ENCODE measurements at regions not wholly inside any gene's neighbourhood (a gene's known extent, or its start where the extent isn't known, plus 50 kb on each side); places are given as distances from the start of the nearest gene placed in this dataset.

DNA sequence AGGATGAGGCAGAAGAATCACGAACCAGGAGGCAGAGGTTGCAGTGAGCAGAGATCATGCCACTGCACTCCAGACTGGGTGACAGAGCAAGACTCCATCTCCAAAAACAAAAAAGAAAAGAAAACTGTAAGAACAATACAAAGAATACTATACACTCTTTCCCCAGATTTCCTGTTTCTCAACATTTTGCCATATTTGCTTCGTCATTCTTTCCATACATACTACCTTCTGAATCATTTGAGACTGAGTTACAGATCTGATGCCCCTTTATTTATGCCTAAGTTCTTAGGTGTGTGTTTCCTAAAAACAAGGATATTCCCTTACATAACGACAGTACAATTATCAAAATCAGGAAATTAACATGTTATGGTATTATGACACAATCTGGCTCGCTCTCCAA lies 168.4 kb upstream of the CELF2 start:
- intact Hi-C loops (cut with micrococcal nuclease; ENCODE audit: unreplicated experiment) = no loop called here
- Mint-ChIP-seq H3K27me3 (ENCODE audit: insufficient read depth, unreplicated experiment) (peaks cover 16% of the 10 kb centered on the region), H3K4me3 (ENCODE audit: unreplicated experiment) (no peak overlapping the region), H3K27ac (ENCODE audit: unreplicated experiment) (no peak overlapping the region), H3K4me1 (ENCODE audit: low read depth, unreplicated experiment) (no peaks in the 10 kb centered on the region), H3K36me3 (ENCODE audit: insufficient read depth, unreplicated experiment) (no peaks in the 10 kb centered on the region), H3K9me3 (ENCODE audit: unreplicated experiment) (no peaks in the 10 kb centered on the region)
- no peak for DNase-seq
- no peaks in the 10 kb centered on the region for H3K4me1 ChIP-seq
- H3K4me3 ChIP-seq (ENCODE audit: low read depth, low read length) = no peak overlapping the region
- TF ChIP-seq, protein P1, sequence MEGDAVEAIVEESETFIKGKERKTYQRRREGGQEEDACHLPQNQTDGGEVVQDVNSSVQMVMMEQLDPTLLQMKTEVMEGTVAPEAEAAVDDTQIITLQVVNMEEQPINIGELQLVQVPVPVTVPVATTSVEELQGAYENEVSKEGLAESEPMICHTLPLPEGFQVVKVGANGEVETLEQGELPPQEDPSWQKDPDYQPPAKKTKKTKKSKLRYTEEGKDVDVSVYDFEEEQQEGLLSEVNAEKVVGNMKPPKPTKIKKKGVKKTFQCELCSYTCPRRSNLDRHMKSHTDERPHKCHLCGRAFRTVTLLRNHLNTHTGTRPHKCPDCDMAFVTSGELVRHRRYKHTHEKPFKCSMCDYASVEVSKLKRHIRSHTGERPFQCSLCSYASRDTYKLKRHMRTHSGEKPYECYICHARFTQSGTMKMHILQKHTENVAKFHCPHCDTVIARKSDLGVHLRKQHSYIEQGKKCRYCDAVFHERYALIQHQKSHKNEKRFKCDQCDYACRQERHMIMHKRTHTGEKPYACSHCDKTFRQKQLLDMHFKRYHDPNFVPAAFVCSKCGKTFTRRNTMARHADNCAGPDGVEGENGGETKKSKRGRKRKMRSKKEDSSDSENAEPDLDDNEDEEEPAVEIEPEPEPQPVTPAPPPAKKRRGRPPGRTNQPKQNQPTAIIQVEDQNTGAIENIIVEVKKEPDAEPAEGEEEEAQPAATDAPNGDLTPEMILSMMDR (IDR thresholded peaks at IDR 0.05; ENCODE audit: insufficient read depth in 1 of 2, low read depth in 1 of 2, low read length in 1 of 2, severe bottlenecking in 1 of 2, unreplicated experiment in 1 of 2) = no peak
- H3K36me3 ChIP-seq (ENCODE audit: control insufficient read depth, insufficient read depth, low read length) = no peaks in the 10 kb centered on the region
- BruUV-seq (replicated peaks) = no TSS peak
- H3K9me3 ChIP-seq = no peaks in the 10 kb centered on the region
- ChIA-PET CTCF (no interaction called here), POLR2A (no interaction called here)
- H3K27me3 ChIP-seq (replicated peaks; ENCODE audit: control insufficient read depth, insufficient read depth, low read length) = no peaks in the 10 kb centered on the region

DNA sequence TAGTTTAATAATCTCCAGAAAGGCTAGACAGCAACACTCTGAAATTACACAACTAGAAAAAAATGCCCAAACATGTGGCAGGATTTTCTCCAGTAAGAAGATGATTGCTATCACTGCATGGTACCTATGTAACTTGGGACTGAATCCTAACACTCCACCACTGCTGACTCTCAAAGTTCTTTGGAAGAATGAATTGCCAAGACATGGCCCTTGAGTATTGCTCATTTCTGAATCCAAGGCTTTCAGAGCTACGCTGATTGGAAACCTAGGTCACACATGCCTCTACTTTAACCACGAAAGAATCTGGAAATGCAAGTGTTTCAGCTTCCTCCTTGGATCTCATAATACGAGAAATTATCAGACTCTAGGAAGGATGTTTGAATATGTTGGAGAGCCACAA lies 167.5 kb upstream of the CELF2 start:
- Mint-ChIP-seq H3K4me1 (ENCODE audit: low read depth, unreplicated experiment) (no peaks in the 10 kb centered on the region), H3K27me3 (ENCODE audit: insufficient read depth, unreplicated experiment) (peaks cover 13% of the 10 kb centered on the region), H3K27ac (ENCODE audit: unreplicated experiment) (no peak overlapping the region), H3K36me3 (ENCODE audit: insufficient read depth, unreplicated experiment) (no peaks in the 10 kb centered on the region), H3K4me3 (ENCODE audit: unreplicated experiment) (no peak overlapping the region), H3K9me3 (ENCODE audit: unreplicated experiment) (no peaks in the 10 kb centered on the region)
- Histone ChIP-seq H3K4me1 (no peaks in the 10 kb centered on the region), H3K4me3 (ENCODE audit: low read depth, low read length) (no peak overlapping the region), H3K36me3 (ENCODE audit: control insufficient read depth, insufficient read depth, low read length) (no peaks in the 10 kb centered on the region), H3K9me3 (no peaks in the 10 kb centered on the region), H3K27me3 (replicated peaks; ENCODE audit: control insufficient read depth, insufficient read depth, low read length) (no peaks in the 10 kb centered on the region)
- POLR2A ChIA-PET = no interaction called here
- no TSS peak for BruUV-seq (replicated peaks)
- intact Hi-C loops (cut with micrococcal nuclease; ENCODE audit: unreplicated experiment) = no loop called here
- TF ChIP-seq, protein P1 (IDR thresholded peaks at IDR 0.05; ENCODE audit: insufficient read depth in 1 of 2, low read depth in 1 of 2, low read length in 1 of 2, severe bottlenecking in 1 of 2, unreplicated experiment in 1 of 2) = no peak
- DNase-seq = no peak
- CTCF ChIA-PET = no interaction called here

DNA sequence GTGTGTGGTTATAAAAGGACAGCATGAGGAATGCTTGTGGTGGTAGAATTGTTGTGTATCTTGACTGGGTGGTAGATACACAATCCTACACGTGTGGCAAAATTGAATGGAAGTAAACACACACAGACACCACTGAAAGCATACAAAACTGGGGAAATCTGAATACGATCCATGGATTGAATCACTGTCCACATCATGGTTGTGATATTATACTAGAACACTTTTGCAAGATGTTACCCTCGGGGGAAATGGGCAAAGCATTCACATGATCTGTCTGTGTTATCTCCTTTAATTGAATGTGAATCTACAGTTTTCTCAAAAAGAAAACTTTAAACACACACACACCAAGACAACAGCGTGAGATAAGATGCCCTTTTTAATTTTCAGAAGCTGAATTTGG lies 165.2 kb upstream of the CELF2 start:
- no TSS peak for BruUV-seq (replicated peaks)
- TF ChIP-seq, protein P1 (IDR thresholded peaks at IDR 0.05; ENCODE audit: insufficient read depth in 1 of 2, low read depth in 1 of 2, low read length in 1 of 2, severe bottlenecking in 1 of 2, unreplicated experiment in 1 of 2) = no peak

More for the DNA sequence above, 165.2 kb upstream of the CELF2 start:
- ChIA-PET POLR2A (no interaction called here), CTCF (no interaction called here)
- intact Hi-C loops (cut with micrococcal nuclease; ENCODE audit: unreplicated experiment) = no loop called here
- Mint-ChIP-seq H3K36me3 (ENCODE audit: insufficient read depth, unreplicated experiment) (no peaks in the 10 kb centered on the region), H3K27me3 (ENCODE audit: insufficient read depth, unreplicated experiment) (peaks cover 12% of the 10 kb centered on the region), H3K27ac (ENCODE audit: unreplicated experiment) (no peak overlapping the region), H3K4me3 (ENCODE audit: unreplicated experiment) (no peak overlapping the region), H3K4me1 (ENCODE audit: low read depth, unreplicated experiment) (no peaks in the 10 kb centered on the region), H3K9me3 (ENCODE audit: unreplicated experiment) (no peaks in the 10 kb centered on the region)
- no peaks in the 10 kb centered on the region for H3K36me3 ChIP-seq (ENCODE audit: control insufficient read depth, insufficient read depth, low read length)
- no peak for DNase-seq
- H3K4me3 ChIP-seq (ENCODE audit: low read depth, low read length) = no peak overlapping the region
- no peaks in the 10 kb centered on the region for H3K27me3 ChIP-seq (replicated peaks; ENCODE audit: control insufficient read depth, insufficient read depth, low read length)
- no peaks in the 10 kb centered on the region for H3K9me3 ChIP-seq
- no peaks in the 10 kb centered on the region for H3K4me1 ChIP-seq
